Endothelial cell of hepatic sinusoid (primary cell): ENCODE measurements at regions not wholly inside any gene's neighbourhood (a gene's known extent, or its start where the extent isn't known, plus 50 kb on each side); places are given as distances from the start of the nearest gene placed in this dataset.

Experiments used
- in situ Hi-C: cut with HindIII; loops from 2 replicates; pipeline ENCODE4 v1.10.0; 2017; ENCODE audit warnings: low sequenced_read_pairs

DNA sequence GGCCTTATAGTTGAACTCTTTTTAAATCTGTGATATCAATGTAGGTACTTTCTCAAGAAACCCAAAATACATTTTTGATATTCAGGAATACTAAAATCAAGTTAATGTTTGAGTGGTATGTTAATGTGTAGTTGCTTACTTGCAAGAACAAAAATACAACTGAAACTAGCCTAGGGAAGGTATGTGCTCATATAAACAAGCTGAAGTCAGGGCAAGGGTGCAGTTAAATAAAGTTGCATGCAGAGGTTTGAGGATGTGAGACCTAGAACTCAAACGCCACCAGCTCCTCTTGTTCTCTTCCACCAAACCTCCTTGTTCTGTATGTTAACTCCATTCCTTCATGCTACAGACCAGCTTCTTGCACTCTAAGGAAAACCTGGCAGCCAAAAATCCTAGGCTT is 388.3 kb upstream of the SMIM21 start:
- in situ Hi-C loops = no loop called here

- in situ Hi-C loops = no loop called here
These were observed 385.3 kb upstream of the SMIM21 start for GRCh38 chr18:75812761-75813160.

GRCh38 chr18:75810961-75811551 is 383.6 kb upstream of the SMIM21 start:
- in situ Hi-C loops = no loop called here

- in situ Hi-C loops = no loop called here
These were observed 383.0 kb upstream of the SMIM21 start for GRCh38 chr18:75810516-75810915.

GRCh38 chr18:75809926-75810255 is 382.4 kb upstream of the SMIM21 start:
- in situ Hi-C loops = no loop called here

DNA sequence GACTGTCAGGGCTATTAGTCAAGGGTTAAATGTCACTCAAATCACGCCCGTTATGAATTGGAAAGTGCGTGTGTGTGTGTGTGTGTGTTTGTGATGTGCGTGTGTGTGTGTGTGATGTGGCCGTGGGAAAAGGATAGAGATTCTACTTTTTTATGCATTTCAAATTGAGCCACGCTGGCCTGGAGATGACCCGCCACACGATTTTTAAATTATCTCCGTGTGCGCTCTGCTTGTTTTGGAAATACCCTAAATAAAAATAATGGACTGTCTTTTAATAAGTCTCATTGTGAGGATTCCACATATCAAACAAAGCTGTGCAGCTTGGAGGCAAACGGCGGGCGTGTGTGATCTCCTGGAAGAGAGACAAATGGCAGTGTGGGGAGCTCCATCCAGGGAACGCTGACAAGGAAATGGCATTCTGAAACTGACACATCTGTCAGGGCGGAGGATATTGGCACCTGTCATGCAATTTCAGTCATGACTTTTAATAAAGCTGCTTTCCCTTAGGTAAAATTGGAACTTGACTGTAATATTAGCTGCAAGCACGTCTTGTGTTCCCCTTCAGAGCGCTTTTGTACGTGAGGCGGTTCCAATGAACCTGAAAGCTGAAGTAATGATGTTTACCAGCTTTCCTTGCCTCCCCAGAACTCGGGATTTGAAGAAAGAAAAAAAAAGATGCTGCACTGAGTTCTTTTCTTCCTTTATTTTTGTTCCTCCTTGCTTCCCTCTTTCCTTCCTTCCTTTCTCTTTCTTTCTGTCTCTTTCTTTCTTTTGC is 381.8 kb upstream of the SMIM21 start:
- in situ Hi-C loops = no loop called here

- in situ Hi-C loops = no loop called here
These were observed 377.8 kb upstream of the SMIM21 start for GRCh38 chr18:75805265-75805664.

DNA sequence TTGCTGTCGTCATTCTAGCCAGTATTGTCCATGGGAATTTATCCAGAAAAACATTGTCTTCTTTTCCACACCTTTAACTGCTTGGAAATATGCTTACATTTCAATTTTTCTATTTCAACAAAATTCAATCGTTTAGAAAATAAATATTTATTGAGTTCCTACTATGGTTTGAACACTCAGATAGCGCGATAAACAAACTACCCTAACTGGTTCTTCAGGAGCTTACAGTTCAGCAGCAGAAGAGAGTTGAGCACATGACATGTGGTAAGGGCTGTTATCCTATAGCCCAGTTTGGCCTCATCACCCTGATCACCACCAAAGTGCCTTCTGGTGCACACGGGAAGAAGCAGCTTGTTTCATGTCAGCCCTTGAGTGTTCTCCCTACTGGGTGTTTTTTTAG is 375.2 kb upstream of the SMIM21 start:
- in situ Hi-C loops = no loop called here

GRCh38 chr18:75801178-75801577 is 373.7 kb upstream of the SMIM21 start:
- in situ Hi-C loops = no loop called here

DNA sequence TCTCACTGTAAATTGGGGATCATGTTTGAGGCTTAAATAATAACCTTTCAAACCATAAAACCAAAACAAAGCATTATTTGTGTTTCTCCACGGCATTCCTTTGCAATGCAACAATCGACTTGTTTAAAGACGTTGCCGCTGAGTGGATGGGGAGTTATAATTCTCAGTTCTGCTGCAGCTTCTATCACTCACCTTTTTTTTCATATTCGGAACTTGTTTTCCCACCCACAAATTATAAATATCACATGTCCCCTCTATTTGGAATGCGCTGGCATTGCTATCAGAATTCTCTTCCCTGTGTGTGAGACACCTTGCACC is 372.8 kb upstream of the SMIM21 start:
- in situ Hi-C loops = no loop called here

DNA sequence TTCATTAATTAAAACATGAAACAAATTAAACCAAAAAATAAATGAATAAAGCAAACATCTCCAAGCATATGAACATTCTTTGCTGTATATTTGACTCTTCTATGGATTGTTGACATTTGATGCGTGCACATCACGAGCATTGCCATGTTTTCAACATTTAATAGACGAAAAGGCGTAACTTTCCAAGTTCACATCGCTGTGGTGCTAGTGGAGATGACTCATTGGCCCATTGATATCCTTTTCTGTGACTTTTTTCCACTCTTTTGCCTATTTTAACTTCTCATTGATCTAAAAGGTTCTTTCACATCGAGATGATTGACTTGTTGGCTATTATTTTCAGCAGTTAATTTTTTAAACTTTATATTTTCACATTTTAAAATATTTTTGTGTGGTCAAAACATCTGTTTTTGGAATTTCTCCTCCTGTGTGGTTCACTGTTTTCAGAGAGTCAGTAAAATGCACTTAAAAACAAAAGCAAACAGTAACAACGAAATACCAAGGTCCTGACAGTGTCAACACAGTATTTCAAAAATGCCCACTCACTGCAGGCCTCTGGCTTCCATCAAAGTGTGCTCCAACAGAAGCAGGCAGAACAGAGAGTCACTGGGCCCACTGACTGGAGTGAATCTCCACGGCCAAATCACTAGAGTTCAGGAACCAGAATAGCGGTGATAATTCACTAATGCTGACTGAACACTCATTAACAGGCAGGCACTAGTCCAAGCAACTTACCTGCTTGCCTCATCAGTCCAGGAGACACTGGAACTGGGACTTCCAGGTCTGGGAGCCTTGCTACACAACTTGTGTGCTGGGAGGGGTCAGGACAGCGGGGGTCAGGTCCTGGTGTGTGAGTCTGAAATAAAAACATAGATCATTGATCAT is 372.2 kb upstream of the SMIM21 start:
- in situ Hi-C loops = no loop called here

DNA sequence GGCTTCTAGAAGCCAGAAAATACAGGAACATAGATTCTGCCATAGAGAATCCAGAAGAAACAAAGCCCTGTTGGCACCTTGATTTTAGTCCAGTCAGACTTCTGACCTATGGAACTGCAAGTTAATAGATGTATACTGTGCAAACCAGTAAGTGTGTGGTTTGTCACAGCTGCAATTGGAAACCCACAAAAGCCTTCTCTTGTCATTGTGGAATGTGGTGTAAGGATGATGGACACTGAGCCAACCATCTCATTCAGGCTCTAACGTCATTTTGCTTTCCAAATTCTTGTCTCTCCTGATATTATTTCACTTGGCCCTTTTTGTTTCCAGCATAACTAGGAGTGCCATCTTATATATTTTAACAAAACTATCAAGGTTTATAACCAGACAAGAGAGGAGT is 369.5 kb upstream of the SMIM21 start:
- in situ Hi-C loops = no loop called here

DNA sequence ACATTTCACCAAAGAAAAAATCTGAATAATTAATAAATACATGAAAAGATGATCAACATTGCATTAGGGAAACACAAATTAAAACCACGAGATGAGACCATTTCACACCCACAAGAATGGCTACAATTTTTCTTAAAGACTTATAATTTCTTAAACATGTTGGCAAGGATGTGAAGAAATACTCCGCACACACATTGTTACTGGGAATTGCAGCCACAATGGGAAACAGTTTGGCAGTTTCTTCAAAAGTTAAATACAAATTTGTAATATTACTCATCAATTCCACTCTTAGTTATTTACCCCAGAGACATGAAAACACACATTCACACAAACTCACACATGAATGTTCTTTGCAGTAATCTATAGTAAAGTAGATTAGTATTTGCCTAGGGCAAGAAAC is 363.3 kb upstream of the SMIM21 start:
- in situ Hi-C loops = no loop called here

- in situ Hi-C loops = no loop called here
These were observed 362.6 kb upstream of the SMIM21 start for GRCh38 chr18:75790111-75790510.

- in situ Hi-C loops = no loop called here
These were observed 358.3 kb upstream of the SMIM21 start for GRCh38 chr18:75785834-75786233.

- in situ Hi-C loops = no loop called here
These were observed 357.7 kb upstream of the SMIM21 start for GRCh38 chr18:75785206-75785605.

DNA sequence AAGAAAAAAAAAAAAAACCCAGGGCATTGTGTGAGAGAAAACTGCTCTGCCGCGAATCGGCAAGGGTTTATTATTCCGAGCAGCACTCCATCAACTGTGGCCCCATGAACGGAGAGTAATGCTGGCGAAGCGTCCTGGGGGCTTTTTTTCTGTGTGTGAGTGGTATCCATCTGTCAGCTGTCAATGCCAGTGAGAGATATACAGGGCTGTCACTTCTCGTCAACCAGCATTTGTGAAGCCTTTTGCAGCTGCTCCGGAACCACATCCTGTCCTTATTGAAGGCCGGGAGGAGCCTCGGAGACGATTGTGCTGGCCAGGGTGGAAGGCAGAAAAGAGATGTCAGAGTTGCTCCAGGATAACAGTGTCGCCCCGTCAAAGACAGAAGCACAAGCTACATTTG is 356.9 kb upstream of the SMIM21 start:
- in situ Hi-C loops = no loop called here

GRCh38 chr18:75783566-75784281 is 356.2 kb upstream of the SMIM21 start:
- in situ Hi-C loops = no loop called here

DNA sequence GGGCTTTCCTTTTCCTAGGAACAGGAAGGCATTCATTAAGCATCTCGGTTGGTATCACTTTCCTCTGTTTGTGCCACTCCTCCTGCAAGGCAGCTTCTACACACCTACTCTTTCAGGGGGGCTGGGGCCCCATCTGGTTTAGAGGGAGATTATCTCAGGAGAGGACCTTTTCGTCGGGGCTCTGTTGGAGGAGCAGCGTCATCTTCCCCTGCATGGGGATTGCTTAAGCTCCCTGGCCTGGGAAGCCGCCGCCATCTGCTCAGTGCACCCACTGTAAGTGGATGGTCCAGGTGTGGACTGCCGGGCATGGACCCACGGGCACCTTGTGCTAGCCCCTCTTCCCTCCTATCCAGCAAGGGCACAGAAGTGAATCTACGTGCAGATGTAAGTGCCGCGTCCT is 355.3 kb upstream of the SMIM21 start:
- in situ Hi-C loops = no loop called here

DNA sequence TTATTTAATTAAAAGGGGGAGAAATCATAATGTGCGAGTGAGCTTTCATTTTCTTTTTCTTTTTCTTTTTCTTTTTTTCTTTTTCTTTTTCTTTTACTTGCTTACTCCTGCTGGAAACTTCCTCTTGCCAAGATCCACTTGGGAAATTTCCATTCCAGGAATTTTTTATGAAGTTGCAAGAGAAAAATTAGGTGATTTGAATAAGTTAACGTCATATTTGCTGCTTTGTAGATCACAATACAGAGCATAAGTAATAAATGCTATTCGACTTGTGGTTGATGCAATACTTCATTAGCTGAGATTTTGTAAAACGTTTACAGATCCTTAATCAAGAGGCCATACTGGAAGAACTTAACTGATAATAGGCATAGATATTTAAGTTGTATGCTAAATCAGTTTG is 354.7 kb upstream of the SMIM21 start:
- in situ Hi-C loops = no loop called here

- in situ Hi-C loops = no loop called here
These were observed 352.4 kb upstream of the SMIM21 start for GRCh38 chr18:75779910-75780309.
